Activated B cell treated with CpG ODN at 0.5 μM for 24 hours (primary cell): ENCODE measurements at regions not wholly inside any gene's neighbourhood (a gene's known extent, or its start where the extent isn't known, plus 50 kb on each side); places are given as distances from the start of the nearest gene placed in this dataset.

Experiments used
- ATAC-seq: fragments of 200-7000 bp; cut with Tn5 transposase; one replicate; pipeline ENCODE4 v1.10.0; 2021; ENCODE audit warnings: low read depth, mild to moderate bottlenecking, moderate library complexity
- CTCF ChIA-PET: fragments of 350-600 bp; sonication (Branson Sonifier 250); formaldehyde crosslinking; loops from one replicate; lab custom pipeline; 2021; ENCODE audit warnings: antibody characterized with exemption; lab: Charles Lee
- POLR2A ChIA-PET: fragments of 350-600 bp; sonication (Branson Sonifier 250); formaldehyde crosslinking; loops from one replicate; lab custom pipeline; 2021; ENCODE audit warnings: antibody characterized with exemption; lab: Charles Lee
- DNase-seq: peaks from one replicate; pipeline ENCODE4 v3.0.0; 2022
- H3K27ac Mint-ChIP-seq: one replicate; pipeline ENCODE4 v1.8.0; 2020; ENCODE audit warnings: mixed read lengths
- H3K27me3 Mint-ChIP-seq: one replicate; pipeline ENCODE4 v1.8.0; 2021; ENCODE audit warnings: mixed read lengths
- H3K36me3 Mint-ChIP-seq: one replicate; pipeline ENCODE4 v1.8.0; 2021; ENCODE audit warnings: low read depth, mixed read lengths
- H3K4me1 Mint-ChIP-seq: one replicate; pipeline ENCODE4 v1.8.0; 2021; ENCODE audit warnings: mixed read lengths
- H3K4me3 Mint-ChIP-seq: one replicate; pipeline ENCODE4 v1.8.0; 2020; ENCODE audit warnings: mild to moderate bottlenecking, mixed read lengths
- H3K9me3 Mint-ChIP-seq: one replicate; pipeline ENCODE4 v1.8.0; 2020; ENCODE audit warnings: mixed read lengths
- intact Hi-C: fragments of 100-400 bp; cut with micrococcal nuclease; formaldehyde crosslinking; loops from one replicate; pipeline ENCODE4 v1.15.1; 2024
- TF ChIP-seq, protein P1 (sequence below): fragments of 200-600 bp; IDR thresholded peaks from one replicate; pipeline ENCODE4 v1.8.0; 2022; ENCODE audit warnings: antibody characterized with exemption, mild to moderate bottlenecking

- Mint-ChIP-seq H3K27me3 (no peaks in the 10 kb centered on the region), H3K4me1 (no peaks in the 10 kb centered on the region), H3K27ac (no peak overlapping the region), H3K9me3 (no peaks in the 10 kb centered on the region), H3K4me3 (no peak overlapping the region), H3K36me3 (no peaks in the 10 kb centered on the region)
- DNase-seq (no peak), ATAC-seq (no peak)
- TF ChIP-seq, protein P1, sequence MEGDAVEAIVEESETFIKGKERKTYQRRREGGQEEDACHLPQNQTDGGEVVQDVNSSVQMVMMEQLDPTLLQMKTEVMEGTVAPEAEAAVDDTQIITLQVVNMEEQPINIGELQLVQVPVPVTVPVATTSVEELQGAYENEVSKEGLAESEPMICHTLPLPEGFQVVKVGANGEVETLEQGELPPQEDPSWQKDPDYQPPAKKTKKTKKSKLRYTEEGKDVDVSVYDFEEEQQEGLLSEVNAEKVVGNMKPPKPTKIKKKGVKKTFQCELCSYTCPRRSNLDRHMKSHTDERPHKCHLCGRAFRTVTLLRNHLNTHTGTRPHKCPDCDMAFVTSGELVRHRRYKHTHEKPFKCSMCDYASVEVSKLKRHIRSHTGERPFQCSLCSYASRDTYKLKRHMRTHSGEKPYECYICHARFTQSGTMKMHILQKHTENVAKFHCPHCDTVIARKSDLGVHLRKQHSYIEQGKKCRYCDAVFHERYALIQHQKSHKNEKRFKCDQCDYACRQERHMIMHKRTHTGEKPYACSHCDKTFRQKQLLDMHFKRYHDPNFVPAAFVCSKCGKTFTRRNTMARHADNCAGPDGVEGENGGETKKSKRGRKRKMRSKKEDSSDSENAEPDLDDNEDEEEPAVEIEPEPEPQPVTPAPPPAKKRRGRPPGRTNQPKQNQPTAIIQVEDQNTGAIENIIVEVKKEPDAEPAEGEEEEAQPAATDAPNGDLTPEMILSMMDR: no peak
- intact Hi-C loops: no loop called here
- ChIA-PET CTCF (no interaction called here), POLR2A (no interaction called here)
Measured at GRCh38 chr2:236632295-236633218, 62.9 kb downstream of the ACKR3 start.

GRCh38 chr2:236633219-236633570, 63.6 kb downstream of the ACKR3 start:
- Mint-ChIP-seq H3K27ac (no peak overlapping the region), H3K27me3 (no peaks in the 10 kb centered on the region), H3K36me3 (no peaks in the 10 kb centered on the region), H3K9me3 (no peaks in the 10 kb centered on the region), H3K4me3 (no peak overlapping the region), H3K4me1 (no peaks in the 10 kb centered on the region)
- POLR2A ChIA-PET: no interaction called here
- ATAC-seq (no peak), DNase-seq (no peak)
- intact Hi-C loops: no loop called here
- TF ChIP-seq, protein P1: no peak
- CTCF ChIA-PET: no interaction called here

GRCh38 chr2:236633775-236634560, 64.3 kb downstream of the ACKR3 start:
- ChIA-PET CTCF (no interaction called here), POLR2A (no interaction called here)
- Mint-ChIP-seq H3K4me1 (no peaks in the 10 kb centered on the region), H3K27ac (no peak overlapping the region), H3K36me3 (no peaks in the 10 kb centered on the region), H3K9me3 (no peaks in the 10 kb centered on the region), H3K4me3 (no peak overlapping the region), H3K27me3 (no peaks in the 10 kb centered on the region)
- no peak for DNase-seq
- no peak for ATAC-seq
- TF ChIP-seq, protein P1: no peak
- intact Hi-C loops: no loop called here

- no peaks in the 10 kb centered on the region for H3K27me3 Mint-ChIP-seq
- intact Hi-C loops: no loop called here
- ChIA-PET CTCF (no interaction called here), POLR2A (no interaction called here)
- ATAC-seq (no peak), DNase-seq (no peak)
- H3K9me3 Mint-ChIP-seq: no peaks in the 10 kb centered on the region
- H3K36me3 Mint-ChIP-seq: no peaks in the 10 kb centered on the region
- TF ChIP-seq, protein P1: no peak
- H3K4me1 Mint-ChIP-seq: no peaks in the 10 kb centered on the region
- H3K27ac Mint-ChIP-seq: no peak overlapping the region
- H3K4me3 Mint-ChIP-seq: no peak overlapping the region
Measured at GRCh38 chr2:236636261-236636660, 66.6 kb downstream of the ACKR3 start.
